VCaP (cell line): ENCODE measurements at regions not wholly inside any gene's neighbourhood (a gene's known extent, or its start where the extent isn't known, plus 50 kb on each side); places are given as distances from the start of the nearest gene placed in this dataset.
"Not testable (repeated sequence)": the region's sequence is repeated elsewhere in the genome, so short reads cannot be mapped to it uniquely, and the experiment has no call there.

Experiments
- H3K27ac ChIP-seq: fragments of 450-650 bp; 2 replicates; pipeline ENCODE4 v1.5.1; 2017
- CTCF ChIP-seq: fragments of 450-650 bp; conservative IDR thresholded peaks from 2 replicates; pipeline ENCODE4 v1.5.1; 2017; ENCODE audit warnings: mild to moderate bottlenecking, moderate library complexity

GRCh38 chr9:40913928-40914673, 214.4 kb downstream of the FOXD4L6 start:
- H3K27ac ChIP-seq, result no peak overlapping the region
- TF ChIP-seq CTCF, result no peak

GRCh38 chr9:40913096-40913719, 215.3 kb downstream of the FOXD4L6 start:
- no peak overlapping the region for H3K27ac ChIP-seq
- no peak for TF ChIP-seq CTCF

GRCh38 chr9:40912679-40913078, 215.8 kb downstream of the FOXD4L6 start:
- H3K27ac ChIP-seq, result not testable (repeated sequence)

GRCh38 chr9:40911647-40912046, 216.8 kb downstream of the FOXD4L6 start:
- no peak overlapping the region for H3K27ac ChIP-seq
- TF ChIP-seq CTCF, result no peak

GRCh38 chr9:40910995-40911394, 217.5 kb downstream of the FOXD4L6 start:
- not testable (repeated sequence) for H3K27ac ChIP-seq

GRCh38 chr9:40909821-40910220, 218.7 kb downstream of the FOXD4L6 start:
- H3K27ac ChIP-seq, result no peak overlapping the region
- no peak for TF ChIP-seq CTCF

- not testable (repeated sequence) for H3K27ac ChIP-seq
These were observed 219.4 kb downstream of the FOXD4L6 start for GRCh38 chr9:40909111-40909510.

- TF ChIP-seq CTCF, result no peak
- H3K27ac ChIP-seq, result no peak overlapping the region
These were observed 220.5 kb downstream of the FOXD4L6 start for GRCh38 chr9:40907657-40908624.

GRCh38 chr9:40906879-40907278, 221.6 kb downstream of the FOXD4L6 start:
- H3K27ac ChIP-seq, result not testable (repeated sequence)

GRCh38 chr9:40892315-40892714, 236.2 kb downstream of the FOXD4L6 start:
- H3K27ac ChIP-seq, result not testable (repeated sequence)

GRCh38 chr9:40885858-40886257, 242.6 kb downstream of the FOXD4L6 start:
- not testable (repeated sequence) for H3K27ac ChIP-seq

GRCh38 chr9:40884902-40885490, 243.5 kb downstream of the FOXD4L6 start:
- H3K27ac ChIP-seq, result not testable (repeated sequence)
